ENCODE measurements at regions not wholly inside any gene's neighbourhood (a gene's known extent, or its start where the extent isn't known, plus 50 kb on each side); places are given as distances from the start of the nearest gene placed in this dataset.

- no peak overlapping the region for H3K27ac Mint-ChIP-seq (ENCODE audit: unreplicated experiment)
- no peak for TF ChIP-seq CTCF (IDR thresholded peaks at IDR 0.05; ENCODE audit: unreplicated experiment)
- no peaks in the 10 kb centered on the region for H3K36me3 Mint-ChIP-seq (ENCODE audit: insufficient read depth, unreplicated experiment)
- no TSS peak for BruUV-seq (replicated peaks)
- H3K4me3 Mint-ChIP-seq (ENCODE audit: low read depth, unreplicated experiment): no peak overlapping the region
- H3K4me1 Mint-ChIP-seq (ENCODE audit: low read depth, unreplicated experiment): peaks cover 29% of the 10 kb centered on the region
- DNase-seq: no peak
- intact Hi-C loops (cut with micrococcal nuclease; ENCODE audit: unreplicated experiment): no loop called here
- CTCF ChIA-PET: no interaction called here
- H3K9me3 Mint-ChIP-seq (ENCODE audit: low read depth, unreplicated experiment): peaks cover 1% of the 10 kb centered on the region
- H3K27me3 Mint-ChIP-seq (ENCODE audit: unreplicated experiment): no peaks in the 10 kb centered on the region
These were observed 708.2 kb upstream of the LRRN3 start for GRCh38 chr7:110382736-110383135.

GRCh38 chr7:110386006-110386405 lies 704.9 kb upstream of the LRRN3 start:
- H3K4me1 Mint-ChIP-seq (ENCODE audit: low read depth, unreplicated experiment): peaks cover 38% of the 10 kb centered on the region
- no peak for DNase-seq
- H3K36me3 Mint-ChIP-seq (ENCODE audit: insufficient read depth, unreplicated experiment): no peaks in the 10 kb centered on the region
- TF ChIP-seq CTCF (IDR thresholded peaks at IDR 0.05; ENCODE audit: unreplicated experiment): no peak
- H3K4me3 Mint-ChIP-seq (ENCODE audit: low read depth, unreplicated experiment): no peak overlapping the region
- no peak overlapping the region for H3K27ac Mint-ChIP-seq (ENCODE audit: unreplicated experiment)
- BruUV-seq (replicated peaks): no TSS peak
- CTCF ChIA-PET: no interaction called here
- peaks cover 2% of the 10 kb centered on the region for H3K9me3 Mint-ChIP-seq (ENCODE audit: low read depth, unreplicated experiment)
- intact Hi-C loops (cut with micrococcal nuclease; ENCODE audit: unreplicated experiment): no loop called here
- no peaks in the 10 kb centered on the region for H3K27me3 Mint-ChIP-seq (ENCODE audit: unreplicated experiment)

- H3K36me3 Mint-ChIP-seq (ENCODE audit: insufficient read depth, unreplicated experiment): no peaks in the 10 kb centered on the region
- no peaks in the 10 kb centered on the region for H3K27me3 Mint-ChIP-seq (ENCODE audit: unreplicated experiment)
- no peak for TF ChIP-seq CTCF (IDR thresholded peaks at IDR 0.05; ENCODE audit: unreplicated experiment)
- peaks cover 2% of the 10 kb centered on the region for H3K9me3 Mint-ChIP-seq (ENCODE audit: low read depth, unreplicated experiment)
- CTCF ChIA-PET: no interaction called here
- H3K27ac Mint-ChIP-seq (ENCODE audit: unreplicated experiment): peak overlapping the region; percentile 40
- peaks cover 39% of the 10 kb centered on the region for H3K4me1 Mint-ChIP-seq (ENCODE audit: low read depth, unreplicated experiment)
- DNase-seq: peak; percentile 67
- BruUV-seq (replicated peaks): no TSS peak
- intact Hi-C loops (cut with micrococcal nuclease; ENCODE audit: unreplicated experiment): no loop called here
- peak overlapping the region; percentile 16 for H3K4me3 Mint-ChIP-seq (ENCODE audit: low read depth, unreplicated experiment)
These were observed 704.0 kb upstream of the LRRN3 start for GRCh38 chr7:110386913-110387312.

GRCh38 chr7:110387689-110388088 lies 703.2 kb upstream of the LRRN3 start:
- no peak for TF ChIP-seq CTCF (IDR thresholded peaks at IDR 0.05; ENCODE audit: unreplicated experiment)
- intact Hi-C loops (cut with micrococcal nuclease; ENCODE audit: unreplicated experiment): no loop called here
- DNase-seq: no peak
- H3K27me3 Mint-ChIP-seq (ENCODE audit: unreplicated experiment): no peaks in the 10 kb centered on the region
- peaks cover 47% of the 10 kb centered on the region for H3K4me1 Mint-ChIP-seq (ENCODE audit: low read depth, unreplicated experiment)
- no peaks in the 10 kb centered on the region for H3K36me3 Mint-ChIP-seq (ENCODE audit: insufficient read depth, unreplicated experiment)
- no TSS peak for BruUV-seq (replicated peaks)
- H3K4me3 Mint-ChIP-seq (ENCODE audit: low read depth, unreplicated experiment): no peak overlapping the region
- CTCF ChIA-PET: no interaction called here
- H3K9me3 Mint-ChIP-seq (ENCODE audit: low read depth, unreplicated experiment): peaks cover 2% of the 10 kb centered on the region
- peak overlapping the region; percentile 40 for H3K27ac Mint-ChIP-seq (ENCODE audit: unreplicated experiment)

- CTCF ChIA-PET: no interaction called here
- no peak for TF ChIP-seq CTCF (IDR thresholded peaks at IDR 0.05; ENCODE audit: unreplicated experiment)
- Mint-ChIP-seq H3K9me3 (ENCODE audit: low read depth, unreplicated experiment) (peaks cover 2% of the 10 kb centered on the region), H3K27ac (ENCODE audit: unreplicated experiment) (peak overlapping the region; percentile 40), H3K4me1 (ENCODE audit: low read depth, unreplicated experiment) (peaks cover 48% of the 10 kb centered on the region), H3K4me3 (ENCODE audit: low read depth, unreplicated experiment) (no peak overlapping the region), H3K27me3 (ENCODE audit: unreplicated experiment) (no peaks in the 10 kb centered on the region), H3K36me3 (ENCODE audit: insufficient read depth, unreplicated experiment) (no peaks in the 10 kb centered on the region)
- intact Hi-C loops (cut with micrococcal nuclease; ENCODE audit: unreplicated experiment): no loop called here
- no peak for DNase-seq
- BruUV-seq (replicated peaks): no TSS peak
These were observed 702.5 kb upstream of the LRRN3 start for GRCh38 chr7:110388457-110388856.
